DOHH2 (cell line): ENCODE measurements at regions not wholly inside any gene's neighbourhood (a gene's known extent, or its start where the extent isn't known, plus 50 kb on each side); places are given as distances from the start of the nearest gene placed in this dataset.

Experiments
- H3F3A ChIP-seq: fragments of 200-600 bp; sonication (generic), shearing (Covaris generic); 2 replicates; pipeline ENCODE4 v1.6.0; 2016; ENCODE audit warnings: antibody characterized with exemption, mild to moderate bottlenecking; ENCODE audit not compliant: control insufficient read depth, insufficient read depth
- H3K27ac ChIP-seq: fragments of 200-600 bp; sonication (generic); 2 replicates; pipeline ENCODE4 v1.5.1; 2014; ENCODE audit warnings: low read depth, mild to moderate bottlenecking, low read length, moderate library complexity
- H3K27me3 ChIP-seq: fragments of 200-600 bp; sonication (generic); 2 replicates; pipeline ENCODE4 v1.6.1; 2014; ENCODE audit warnings: mild to moderate bottlenecking, low read length, mixed read lengths; ENCODE audit not compliant: control insufficient read depth
- H3K36me3 ChIP-seq: fragments of 200-600 bp; sonication (generic); 2 replicates; pipeline ENCODE4 v1.6.1; 2014; ENCODE audit warnings: mild to moderate bottlenecking, low read length, moderate library complexity, mixed read lengths; ENCODE audit not compliant: control insufficient read depth
- H3K4me1 ChIP-seq: fragments of 200-600 bp; sonication (generic); 2 replicates; pipeline ENCODE4 v1.6.1; 2014; ENCODE audit warnings: mild to moderate bottlenecking, low read length, mixed read lengths; ENCODE audit not compliant: control insufficient read depth
- H3K4me2 ChIP-seq: fragments of 200-600 bp; sonication (generic); 2 replicates; pipeline ENCODE4 v1.6.0; 2014; ENCODE audit warnings: mild to moderate bottlenecking, low read length, moderate library complexity
- H3K4me3 ChIP-seq: fragments of 200-600 bp; sonication (generic); 2 replicates; pipeline ENCODE4 v1.5.1; 2014; ENCODE audit warnings: mild to moderate bottlenecking, low read length, mixed read lengths
- H3K79me2 ChIP-seq: fragments of 200-600 bp; sonication (generic); 2 replicates; pipeline ENCODE4 v1.6.1; 2014; ENCODE audit warnings: mild to moderate bottlenecking, low read length, mixed read lengths; ENCODE audit not compliant: control insufficient read depth
- H3K9me2 ChIP-seq: fragments of 200-600 bp; sonication (generic); replicated peaks from 2 replicates; pipeline ENCODE4 v1.6.1; 2014; ENCODE audit warnings: mild to moderate bottlenecking, low read length, mixed read lengths; ENCODE audit not compliant: control insufficient read depth
- H3K9me3 ChIP-seq: fragments of 200-600 bp; sonication (generic); 2 replicates; pipeline ENCODE4 v1.6.1; 2014; ENCODE audit warnings: antibody characterized with exemption, low read length, mixed read lengths; ENCODE audit not compliant: control insufficient read depth, insufficient read depth
- H4K20me1 ChIP-seq: fragments of 200-600 bp; sonication (generic); 2 replicates; pipeline ENCODE4 v1.6.0; 2014; ENCODE audit warnings: low read depth, mild to moderate bottlenecking, antibody characterized with exemption, low read length, moderate library complexity; ENCODE audit not compliant: control insufficient read depth, insufficient read depth
- CTCF ChIP-seq: fragments of 200-600 bp; sonication (generic); IDR thresholded peaks from one replicate; pipeline ENCODE4 v1.5.1; 2014; ENCODE audit warnings: antibody characterized with exemption, mild to moderate bottlenecking, low read depth, low read length; ENCODE audit not compliant: poor library complexity, severe bottlenecking
- EZH2phosphoT487 ChIP-seq: fragments of 200-600 bp; sonication (generic); IDR thresholded peaks from 2 replicates; pipeline ENCODE4 v1.6.1; 2017; ENCODE audit warnings: borderline replicate concordance, mild to moderate bottlenecking, antibody characterized with exemption, low read length, moderate library complexity, mixed read lengths

DNA sequence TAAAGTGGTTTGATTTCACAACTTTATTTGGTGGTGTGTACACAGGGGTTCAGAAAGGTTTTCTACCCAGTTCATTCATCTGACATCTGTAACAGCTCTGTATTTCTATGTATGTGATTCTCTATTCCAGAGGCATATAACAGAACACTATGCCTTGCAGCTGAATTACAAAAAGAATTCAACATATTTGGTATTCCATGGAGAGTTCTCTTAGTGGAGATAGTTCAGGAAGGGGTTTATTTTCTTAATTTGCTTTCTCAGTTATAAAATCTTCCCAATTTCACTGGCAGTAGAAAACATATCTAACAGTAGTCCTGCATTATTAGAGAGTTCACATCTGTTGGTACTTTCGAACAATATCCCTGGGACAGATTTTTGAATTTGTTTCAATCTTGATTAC lies 207.9 kb upstream of the LYPLAL1 start:
- no peaks in the 10 kb centered on the region for H3K79me2 ChIP-seq
- no peak overlapping the region for H3K27ac ChIP-seq
- H3F3A ChIP-seq, result no peaks in the 10 kb centered on the region
- no peaks in the 10 kb centered on the region for H4K20me1 ChIP-seq
- H3K9me3 ChIP-seq, result no peaks in the 10 kb centered on the region
- H3K36me3 ChIP-seq, result no peaks in the 10 kb centered on the region
- no peaks in the 10 kb centered on the region for H3K9me2 ChIP-seq
- H3K27me3 ChIP-seq, result no peaks in the 10 kb centered on the region
- no peak for TF ChIP-seq CTCF
- no peak for TF ChIP-seq EZH2phosphoT487
- H3K4me3 ChIP-seq, result no peak overlapping the region
- no peaks in the 10 kb centered on the region for H3K4me1 ChIP-seq
- H3K4me2 ChIP-seq, result no peak overlapping the region

GRCh38 chr1:218967254-218967653 lies 206.4 kb upstream of the LYPLAL1 start:
- no peaks in the 10 kb centered on the region for H3K9me3 ChIP-seq
- H3K4me2 ChIP-seq, result no peak overlapping the region
- H3K9me2 ChIP-seq, result no peaks in the 10 kb centered on the region

DNA sequence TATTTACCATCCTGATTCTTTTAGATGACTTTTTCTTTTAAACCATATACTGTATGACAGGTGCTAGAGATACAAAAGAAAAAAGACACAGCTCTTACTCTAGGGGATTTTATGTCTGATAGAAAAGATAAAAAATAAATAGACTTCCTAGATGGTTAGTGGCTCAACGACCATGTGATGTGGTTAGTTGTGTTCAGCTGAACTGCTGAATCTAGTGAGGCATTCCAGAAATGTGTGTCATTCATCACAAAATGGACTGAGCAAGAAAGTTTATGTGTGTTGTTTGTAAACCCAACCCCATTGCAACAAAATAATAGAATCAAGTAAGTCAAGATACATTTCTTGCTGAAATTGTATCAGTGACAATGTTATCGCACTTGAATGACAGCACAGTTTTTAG lies 205.8 kb upstream of the LYPLAL1 start:
- no peaks in the 10 kb centered on the region for H3K4me1 ChIP-seq
- no peak overlapping the region for H3K4me2 ChIP-seq
- H3K4me3 ChIP-seq, result no peak overlapping the region
- H4K20me1 ChIP-seq, result no peaks in the 10 kb centered on the region
- no peak overlapping the region for H3K27ac ChIP-seq
- no peaks in the 10 kb centered on the region for H3K79me2 ChIP-seq
- H3K9me3 ChIP-seq, result no peaks in the 10 kb centered on the region
- TF ChIP-seq CTCF, result no peak
- TF ChIP-seq EZH2phosphoT487, result no peak
- H3K27me3 ChIP-seq, result no peaks in the 10 kb centered on the region
- H3K36me3 ChIP-seq, result no peaks in the 10 kb centered on the region
- no peaks in the 10 kb centered on the region for H3F3A ChIP-seq
- H3K9me2 ChIP-seq, result no peaks in the 10 kb centered on the region

More at GRCh38 chr1:218967254-218967653, 206.4 kb upstream of the LYPLAL1 start:
- Histone ChIP-seq H3K27ac (no peak overlapping the region), H4K20me1 (no peaks in the 10 kb centered on the region), H3K27me3 (no peaks in the 10 kb centered on the region), H3K4me1 (no peaks in the 10 kb centered on the region), H3K36me3 (no peaks in the 10 kb centered on the region), H3F3A (no peaks in the 10 kb centered on the region), H3K79me2 (no peaks in the 10 kb centered on the region), H3K4me3 (no peak overlapping the region)
- TF ChIP-seq EZH2phosphoT487, result no peak
- no peak for TF ChIP-seq CTCF

DNA sequence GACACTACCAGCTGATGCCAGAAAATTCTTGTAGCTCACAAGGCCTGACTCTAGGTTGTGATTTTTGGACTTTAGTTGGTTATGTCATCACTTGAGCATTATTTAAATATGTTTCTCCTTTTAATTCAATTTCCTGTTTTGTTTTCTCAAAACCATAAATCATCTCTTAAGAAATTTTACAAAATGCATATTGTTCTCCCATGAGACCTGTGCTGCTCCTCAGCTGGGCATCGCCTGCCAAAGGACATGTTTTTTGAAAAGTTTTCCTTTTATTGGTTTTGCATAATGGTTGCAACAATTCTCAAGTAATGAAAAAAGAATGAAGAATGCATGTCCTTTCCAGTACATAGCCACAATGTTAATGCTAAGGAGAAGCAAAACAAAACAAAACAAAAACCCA lies 204.7 kb upstream of the LYPLAL1 start:
- H3K4me3 ChIP-seq, result no peak overlapping the region
- H3F3A ChIP-seq, result no peaks in the 10 kb centered on the region
- H3K79me2 ChIP-seq, result no peaks in the 10 kb centered on the region
- no peak for TF ChIP-seq CTCF
- no peak overlapping the region for H3K4me2 ChIP-seq
- no peaks in the 10 kb centered on the region for H3K9me2 ChIP-seq
- no peaks in the 10 kb centered on the region for H3K9me3 ChIP-seq
- no peaks in the 10 kb centered on the region for H3K4me1 ChIP-seq
- H3K27ac ChIP-seq, result no peak overlapping the region
- no peaks in the 10 kb centered on the region for H3K27me3 ChIP-seq
- H4K20me1 ChIP-seq, result no peaks in the 10 kb centered on the region
- no peaks in the 10 kb centered on the region for H3K36me3 ChIP-seq
